NCI-H1694 treated with DMSO at 0.1 percent for 48 hours (cell line): ENCODE measurements at regions not wholly inside any gene's neighbourhood (a gene's known extent, or its start where the extent isn't known, plus 50 kb on each side); places are given as distances from the start of the nearest gene placed in this dataset.

ENCODE experiments used
- DNase-seq: peaks from one replicate; lab custom pipeline; 2025; lab: John Stamatoyannopoulos, UW

DNA sequence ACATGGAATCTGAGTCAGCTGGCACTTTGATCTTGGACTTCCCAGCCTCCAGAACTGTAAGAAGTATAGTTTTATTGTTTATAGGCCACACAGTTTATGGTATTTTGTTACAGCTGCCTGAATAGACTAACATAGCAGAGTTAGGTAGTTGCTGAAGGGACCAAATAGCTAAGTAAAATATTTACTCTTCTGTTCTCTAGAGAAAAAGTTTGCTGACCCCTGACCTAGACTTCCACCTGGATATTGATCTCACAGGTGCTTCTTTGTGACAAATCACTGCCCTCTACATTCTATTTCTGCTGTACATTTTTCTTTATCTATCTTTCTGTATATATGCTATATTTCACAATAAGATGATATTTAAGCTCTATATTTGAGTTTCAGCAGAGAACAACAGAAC is 212.5 kb downstream of the CSNK2A3 start:
- DNase-seq, result no peak

GRCh38 chr11:11137339-11137738 is 215.7 kb downstream of the CSNK2A3 start:
- DNase-seq, result no peak

DNA sequence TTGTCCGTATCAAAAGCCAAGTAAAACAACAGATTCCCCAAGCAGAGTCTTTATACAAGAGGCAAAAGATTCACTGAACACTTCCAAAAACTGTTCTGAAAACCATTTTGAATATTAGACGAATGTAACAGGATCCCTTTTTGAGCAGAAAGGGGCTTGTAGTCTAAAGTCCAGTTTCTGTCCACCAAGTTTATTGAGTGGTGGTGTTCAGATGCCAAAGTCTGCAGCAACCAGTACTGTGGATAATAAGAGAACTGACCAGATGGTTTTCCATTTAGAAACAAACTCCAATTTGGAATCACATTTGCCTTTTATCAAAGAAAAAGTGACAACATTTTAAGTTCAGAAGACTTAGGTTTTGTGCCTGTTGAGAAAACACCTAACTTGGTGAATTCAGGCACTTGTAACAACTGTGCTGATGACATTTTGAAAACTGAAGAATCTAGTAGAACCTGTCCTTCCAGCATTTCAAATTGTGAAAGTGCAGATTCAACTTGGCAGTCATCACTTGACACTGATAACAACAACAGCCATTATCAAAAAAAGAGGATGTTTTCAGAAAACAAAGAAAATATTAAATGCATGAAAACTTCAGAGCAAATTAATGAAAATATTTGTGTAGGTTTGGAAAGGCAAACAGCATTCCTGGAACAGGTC is 217.1 kb downstream of the CSNK2A3 start:
- no peak for DNase-seq

GRCh38 chr11:11129118-11129517 is 223.9 kb downstream of the CSNK2A3 start:
- no peak for DNase-seq

GRCh38 chr11:11125618-11126017 is 227.4 kb downstream of the CSNK2A3 start:
- DNase-seq, result no peak

GRCh38 chr11:11122749-11123148 is 230.3 kb downstream of the CSNK2A3 start:
- DNase-seq, result no peak

- DNase-seq, result no peak
These were observed 233.1 kb downstream of the CSNK2A3 start for GRCh38 chr11:11119917-11120316.

DNA sequence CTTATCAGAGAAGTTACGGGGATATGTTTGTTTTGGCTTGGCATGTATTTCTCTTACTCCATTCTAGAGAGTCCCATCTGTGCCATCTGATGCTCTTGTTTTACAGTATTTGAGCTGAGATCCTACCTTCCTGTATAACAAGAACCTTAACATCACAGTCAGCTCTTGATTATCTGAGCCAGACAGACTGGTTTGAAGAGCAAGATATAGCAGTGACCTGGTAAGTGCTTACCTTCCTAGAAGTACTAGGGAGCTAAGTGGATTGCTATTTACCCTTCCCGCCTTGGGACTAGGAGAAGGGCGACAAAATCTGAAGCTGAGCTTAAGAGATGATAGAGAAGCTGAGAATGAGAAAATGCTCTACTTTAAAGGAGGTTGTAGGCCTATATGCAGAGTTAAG is 235.3 kb downstream of the CSNK2A3 start:
- no peak for DNase-seq

GRCh38 chr11:11115475-11115874 is 237.6 kb downstream of the CSNK2A3 start:
- no peak for DNase-seq

DNA sequence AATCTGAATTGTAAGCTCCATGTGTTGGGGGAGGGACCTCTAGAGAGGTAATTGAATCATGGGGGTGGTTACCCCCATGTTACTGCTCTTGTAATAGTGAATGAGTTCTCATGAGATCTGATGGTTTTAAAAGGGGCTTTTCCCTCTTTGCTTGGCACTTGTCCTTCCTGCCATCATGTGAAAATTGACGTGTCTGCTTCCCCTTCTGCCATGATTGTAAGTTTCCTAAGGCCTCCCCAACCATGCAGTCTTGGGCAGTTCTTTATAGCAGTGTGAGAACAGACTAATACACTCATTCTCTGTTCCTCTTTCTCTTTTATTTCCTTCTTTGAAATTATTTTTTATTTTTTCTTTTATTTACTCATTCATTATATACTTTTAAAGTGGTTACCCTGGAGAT is 239.4 kb downstream of the CSNK2A3 start:
- DNase-seq, result no peak

DNA sequence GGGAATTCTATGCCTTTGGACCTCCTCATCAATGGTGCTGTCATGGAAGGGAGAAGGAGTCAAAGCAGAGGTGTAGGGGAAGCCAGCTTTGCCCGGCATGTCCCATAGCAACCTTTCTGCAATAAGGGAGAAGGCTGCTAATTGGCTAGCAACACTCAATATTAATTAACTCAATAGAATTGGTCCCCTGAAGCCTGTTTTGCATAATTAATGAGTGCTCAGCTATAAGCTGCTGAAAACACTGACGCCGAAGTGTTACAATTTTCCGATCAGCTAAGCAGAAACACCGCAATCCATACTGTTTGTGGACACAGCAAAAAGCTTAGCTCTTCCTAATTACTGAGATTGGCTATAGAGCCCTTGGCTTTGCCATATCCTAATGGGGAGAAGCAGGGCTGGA is 245.0 kb downstream of the CSNK2A3 start:
- DNase-seq, result no peak

DNA sequence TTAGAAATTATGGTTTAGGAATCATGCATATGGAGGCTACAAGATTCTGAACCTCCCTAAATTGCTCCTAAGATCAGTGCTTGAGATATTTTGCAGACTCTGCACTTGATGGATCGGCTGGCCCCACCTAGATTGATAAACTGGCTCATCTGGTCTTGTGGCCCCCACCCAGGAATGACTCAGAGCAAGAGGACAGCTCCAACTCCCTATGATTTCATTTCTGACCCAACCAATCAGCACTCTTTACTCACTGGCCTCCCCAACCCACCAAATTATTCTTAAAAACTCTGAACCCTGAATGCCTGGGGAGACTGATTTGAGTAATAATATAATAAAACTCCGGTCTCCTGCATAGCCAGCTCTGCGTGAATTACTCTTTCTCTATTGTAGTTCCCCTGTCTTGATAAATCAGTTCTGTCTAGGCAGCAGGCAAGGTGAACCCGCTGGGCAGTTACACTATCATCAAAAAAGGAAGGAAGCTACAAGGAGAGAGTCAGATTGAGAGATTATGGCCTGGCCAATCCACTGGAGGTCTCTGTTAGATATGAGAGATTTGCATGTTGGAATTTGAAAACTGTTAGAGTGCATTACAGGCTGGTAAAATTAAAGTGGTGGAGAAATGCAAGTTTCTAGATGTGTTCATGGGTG is 245.8 kb downstream of the CSNK2A3 start:
- no peak for DNase-seq

GRCh38 chr11:11105361-11105760 is 247.5 kb upstream of the ZBED5 start:
- no peak for DNase-seq

DNA sequence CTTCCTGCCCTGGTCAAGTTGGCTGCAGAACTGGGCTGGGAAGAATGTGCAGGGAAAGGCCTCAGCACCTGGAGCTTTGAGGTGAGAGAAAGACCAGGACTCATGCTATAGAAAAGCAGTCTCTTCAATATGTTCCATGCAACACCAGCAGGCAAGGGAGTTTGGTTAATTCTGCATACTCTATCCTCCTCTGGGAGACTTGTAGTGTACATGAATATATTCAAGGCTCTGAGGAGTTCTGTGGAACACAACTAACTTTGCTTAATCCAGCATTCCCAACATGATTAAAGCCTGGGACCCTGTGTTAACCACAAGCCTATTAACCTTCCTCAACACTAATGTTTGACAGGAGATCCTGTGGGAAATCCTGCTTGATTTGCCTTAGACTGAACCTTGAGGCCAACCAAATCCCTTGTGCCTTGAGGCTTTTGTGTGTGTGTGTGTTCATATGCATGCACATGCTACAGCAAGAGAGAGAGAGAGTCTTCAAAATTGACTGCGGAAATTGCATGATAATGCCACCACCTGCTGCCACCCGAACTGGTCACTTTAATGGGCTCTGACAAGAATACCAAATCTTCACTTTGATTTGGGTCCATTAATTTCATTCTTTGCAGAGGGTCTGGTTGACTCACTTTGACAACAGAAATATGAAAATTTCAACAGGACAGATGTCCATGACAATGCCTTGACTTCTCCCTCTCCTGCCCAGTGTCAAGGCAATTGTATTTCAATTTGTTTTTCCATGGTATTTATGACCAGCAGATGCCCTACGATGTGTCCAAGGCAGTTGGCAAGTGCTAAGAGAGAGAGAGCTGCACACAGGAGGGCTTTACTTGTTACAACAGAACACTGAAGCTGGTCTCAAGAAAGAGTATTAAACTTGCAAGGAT is 238.2 kb upstream of the ZBED5 start:
- DNase-seq, result no peak

GRCh38 chr11:11090495-11090894 is 232.6 kb upstream of the ZBED5 start:
- DNase-seq, result no peak

DNA sequence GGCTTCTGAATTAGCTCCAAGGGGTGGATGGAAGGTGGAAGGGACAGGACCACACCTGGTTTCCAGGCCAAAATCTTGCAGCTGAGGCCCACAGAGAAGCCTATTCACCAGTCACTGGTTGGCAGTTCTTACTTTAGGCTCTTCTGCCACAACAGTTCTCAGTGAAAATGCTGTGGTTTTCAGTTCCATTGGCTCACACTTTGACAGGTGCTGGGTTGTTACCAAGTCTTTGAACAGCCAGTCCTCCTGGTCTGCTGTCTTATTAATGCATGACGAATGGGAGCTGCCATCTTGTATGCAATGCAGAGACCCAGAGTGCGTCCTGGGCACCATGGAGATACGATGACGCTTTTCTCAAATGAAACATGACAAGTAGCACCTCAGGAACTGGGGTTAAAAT is 232.0 kb upstream of the ZBED5 start:
- DNase-seq, result no peak

GRCh38 chr11:11086979-11087378 is 229.1 kb upstream of the ZBED5 start:
- DNase-seq, result no peak

GRCh38 chr11:11085580-11085979 is 227.7 kb upstream of the ZBED5 start:
- DNase-seq, result no peak

DNA sequence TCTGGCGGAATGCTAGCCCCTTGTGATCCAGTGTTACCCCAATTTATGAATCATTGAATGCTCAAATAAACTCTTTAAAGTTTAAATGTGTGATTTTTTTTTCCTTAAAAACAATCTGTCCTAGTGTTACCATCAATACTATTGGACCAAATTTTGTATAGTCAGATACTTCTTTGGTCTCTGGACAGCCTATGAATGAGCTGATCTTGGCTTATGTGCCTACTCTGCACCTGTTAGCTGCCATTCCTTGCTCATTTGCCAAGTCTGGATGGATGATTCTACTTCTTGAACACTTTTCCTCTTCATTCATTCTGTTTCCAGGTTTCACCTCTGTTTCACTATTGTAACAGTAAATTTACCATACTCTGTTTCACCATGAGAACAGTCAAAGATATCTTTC is 226.5 kb upstream of the ZBED5 start:
- no peak for DNase-seq

DNA sequence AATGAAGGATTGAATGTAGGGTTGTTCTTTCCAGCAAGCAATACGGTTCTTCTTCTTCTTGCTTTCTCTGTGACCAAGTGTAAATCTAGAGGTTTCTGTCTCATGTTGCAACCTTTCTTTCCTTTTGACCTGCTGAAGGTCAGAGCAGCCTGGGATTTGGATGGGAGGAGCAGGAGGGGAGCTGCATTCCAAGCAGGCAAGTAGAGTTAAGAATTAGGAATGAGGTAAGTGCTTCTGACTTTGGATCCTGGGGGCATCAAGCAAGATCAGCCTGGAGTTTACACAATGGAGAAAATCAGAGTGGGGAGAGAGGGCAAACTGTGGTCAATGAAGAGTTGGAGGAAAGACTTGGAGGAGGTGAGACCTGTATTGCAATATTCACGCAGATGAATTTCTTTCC is 225.6 kb upstream of the ZBED5 start:
- DNase-seq, result no peak

DNA sequence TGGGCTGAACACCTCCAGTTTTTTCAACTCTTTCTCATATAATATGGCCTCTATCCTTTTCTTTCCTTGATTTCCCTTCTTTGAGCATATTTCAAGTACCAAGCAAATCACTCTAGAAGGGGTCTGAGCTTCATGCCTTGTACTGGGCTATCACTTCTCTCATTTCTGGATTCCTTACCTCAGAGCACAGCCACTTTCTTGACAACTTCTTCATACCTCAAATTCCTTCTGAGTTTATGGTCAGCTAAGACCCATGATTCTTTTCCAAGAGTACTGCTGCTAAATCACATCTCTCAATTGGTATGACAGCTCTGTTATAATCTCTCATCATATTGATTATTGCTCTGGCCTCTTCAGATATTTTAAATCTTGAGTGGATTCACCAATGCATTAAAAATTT is 224.8 kb upstream of the ZBED5 start:
- no peak for DNase-seq

GRCh38 chr11:11081776-11082175 is 223.9 kb upstream of the ZBED5 start:
- no peak for DNase-seq

DNA sequence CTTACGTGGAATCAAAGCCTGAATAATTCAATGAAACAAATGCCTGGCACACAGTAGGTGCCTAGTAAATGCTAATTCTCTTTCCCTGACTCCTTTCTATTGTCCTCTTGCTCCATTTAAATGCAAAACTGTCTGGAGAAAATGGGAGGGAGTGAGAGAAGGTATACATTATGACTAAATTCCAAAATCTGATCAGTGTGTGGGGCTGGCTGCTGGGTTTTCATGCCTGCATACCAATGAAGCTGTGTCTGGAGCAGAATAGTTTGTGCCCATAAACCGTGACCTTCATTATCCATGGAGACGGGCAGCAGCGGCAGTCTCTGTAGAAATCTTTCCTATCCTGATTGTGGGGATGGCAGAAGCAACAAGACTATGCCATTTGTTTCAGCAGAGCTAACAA is 223.4 kb upstream of the ZBED5 start:
- no peak for DNase-seq
